ENCODE measurements at regions not wholly inside any gene's neighbourhood (a gene's known extent, or its start where the extent isn't known, plus 50 kb on each side); places are given as distances from the start of the nearest gene placed in this dataset.
"Not testable (repeated sequence)": the region's sequence is repeated elsewhere in the genome, so short reads cannot be mapped to it uniquely, and the experiment has no call there.

GRCh38 chr5:99400571-99400970, 471.8 kb upstream of the CHD1 start:
- H3K4me3 ChIP-seq (ENCODE audit: low read depth, low read length); DNase-seq (ENCODE audit: low read depth): not testable (repeated sequence)

- TF ChIP-seq, protein P1, sequence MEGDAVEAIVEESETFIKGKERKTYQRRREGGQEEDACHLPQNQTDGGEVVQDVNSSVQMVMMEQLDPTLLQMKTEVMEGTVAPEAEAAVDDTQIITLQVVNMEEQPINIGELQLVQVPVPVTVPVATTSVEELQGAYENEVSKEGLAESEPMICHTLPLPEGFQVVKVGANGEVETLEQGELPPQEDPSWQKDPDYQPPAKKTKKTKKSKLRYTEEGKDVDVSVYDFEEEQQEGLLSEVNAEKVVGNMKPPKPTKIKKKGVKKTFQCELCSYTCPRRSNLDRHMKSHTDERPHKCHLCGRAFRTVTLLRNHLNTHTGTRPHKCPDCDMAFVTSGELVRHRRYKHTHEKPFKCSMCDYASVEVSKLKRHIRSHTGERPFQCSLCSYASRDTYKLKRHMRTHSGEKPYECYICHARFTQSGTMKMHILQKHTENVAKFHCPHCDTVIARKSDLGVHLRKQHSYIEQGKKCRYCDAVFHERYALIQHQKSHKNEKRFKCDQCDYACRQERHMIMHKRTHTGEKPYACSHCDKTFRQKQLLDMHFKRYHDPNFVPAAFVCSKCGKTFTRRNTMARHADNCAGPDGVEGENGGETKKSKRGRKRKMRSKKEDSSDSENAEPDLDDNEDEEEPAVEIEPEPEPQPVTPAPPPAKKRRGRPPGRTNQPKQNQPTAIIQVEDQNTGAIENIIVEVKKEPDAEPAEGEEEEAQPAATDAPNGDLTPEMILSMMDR (conservative IDR thresholded peaks at IDR 0.05; ENCODE audit: low read depth, low read length), result no peak
- H3K4me3 ChIP-seq (ENCODE audit: low read depth, low read length), result no peak overlapping the region
- DNase-seq (ENCODE audit: low read depth), result no peak
Measured at GRCh38 chr5:99398976-99399375, 470.2 kb upstream of the CHD1 start.

- DNase-seq (ENCODE audit: low read depth), result no peak
- TF ChIP-seq, protein P1 (conservative IDR thresholded peaks at IDR 0.05; ENCODE audit: low read depth, low read length), result no peak
- H3K4me3 ChIP-seq (ENCODE audit: low read depth, low read length), result no peak overlapping the region
Measured at GRCh38 chr5:99386406-99387077, 457.7 kb upstream of the CHD1 start.

- H3K4me3 ChIP-seq (ENCODE audit: low read depth, low read length), result no peak overlapping the region
- DNase-seq (ENCODE audit: low read depth), result peak; percentile 31
- TF ChIP-seq, protein P1 (conservative IDR thresholded peaks at IDR 0.05; ENCODE audit: low read depth, low read length), result no peak
Measured at GRCh38 chr5:99379187-99379586, 450.4 kb upstream of the CHD1 start.

- no peak for DNase-seq (ENCODE audit: low read depth)
- no peak overlapping the region for H3K4me3 ChIP-seq (ENCODE audit: low read depth, low read length)
- TF ChIP-seq, protein P1 (conservative IDR thresholded peaks at IDR 0.05; ENCODE audit: low read depth, low read length), result no peak
Measured at GRCh38 chr5:99378443-99378842, 449.6 kb upstream of the CHD1 start.

GRCh38 chr5:99369797-99370593, 441.2 kb upstream of the CHD1 start:
- no peak for DNase-seq (ENCODE audit: low read depth)
- H3K4me3 ChIP-seq (ENCODE audit: low read depth, low read length), result no peak overlapping the region
- TF ChIP-seq, protein P1 (conservative IDR thresholded peaks at IDR 0.05; ENCODE audit: low read depth, low read length), result no peak

DNA sequence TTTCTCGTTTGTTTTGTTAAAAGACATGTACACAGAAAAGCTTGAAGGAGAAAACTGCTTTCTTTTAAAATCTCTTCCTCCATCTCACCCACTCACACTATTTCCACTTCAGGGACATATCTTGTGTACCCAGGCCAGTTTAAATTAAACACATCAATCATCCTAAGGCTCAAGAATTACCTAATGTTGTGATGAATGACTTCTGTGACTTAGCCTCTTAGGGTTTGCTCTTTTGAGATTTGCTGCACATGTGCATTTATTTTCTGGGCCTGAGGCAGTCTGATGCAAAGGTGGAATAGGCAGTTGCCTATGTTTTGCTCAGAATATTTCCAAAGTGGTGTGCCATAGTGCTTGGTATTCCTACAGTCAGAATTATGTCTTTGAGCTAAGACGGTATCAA, 439.9 kb upstream of the CHD1 start:
- no peak for DNase-seq (ENCODE audit: low read depth)
- H3K4me3 ChIP-seq (ENCODE audit: low read depth, low read length), result no peak overlapping the region
- TF ChIP-seq, protein P1 (conservative IDR thresholded peaks at IDR 0.05; ENCODE audit: low read depth, low read length), result no peak
